AG04450 (cell line): ENCODE measurements at regions not wholly inside any gene's neighbourhood (a gene's known extent, or its start where the extent isn't known, plus 50 kb on each side); places are given as distances from the start of the nearest gene placed in this dataset.

ENCODE experiments used
- CTCF ChIA-PET: fragments of 300-600, 350-600 bp; formaldehyde crosslinking; extraction: SDS; loops from one replicate; lab custom pipeline; 2022; ENCODE audit warnings: antibody characterized with exemption, inconsistent platforms; lab: Charles Lee
- POLR2A ChIA-PET: fragments of 350-600 bp; formaldehyde crosslinking; extraction: SDS; loops from one replicate; lab custom pipeline; 2021; ENCODE audit warnings: antibody characterized with exemption, inconsistent platforms; lab: Yijun Ruan, JAX
- DNase-seq: peaks from one replicate; pipeline ENCODE4 v3.0.0-alpha.2; 2011; ENCODE audit warnings: low read depth, low spot score
- H3K27ac ChIP-seq: one replicate; pipeline ENCODE4 v1.5.1; 2012; ENCODE audit warnings: low read depth, low read length, control low read depth
- H3K27me3 ChIP-seq: one replicate; pipeline ENCODE4 v1.6.0; 2012; ENCODE audit warnings: low read length; ENCODE audit not compliant: control insufficient read depth, insufficient read depth
- H3K4me3 ChIP-seq: 2 replicates; pipeline ENCODE4 v1.5.1; 2011; ENCODE audit warnings: mild to moderate bottlenecking, low read depth, low read length, control low read depth
- H3K9me3 ChIP-seq: 2 replicates; pipeline ENCODE4 v1.5.1; 2012; ENCODE audit warnings: low read length; ENCODE audit not compliant: control insufficient read depth, insufficient read depth
- CTCF ChIP-seq: IDR thresholded peaks from 2 replicates; pipeline ENCODE4 v1.5.1; 2011; ENCODE audit warnings: low read depth, low read length, control low read depth, inconsistent platforms

GRCh38 chr9:109971226-109971625, 191.2 kb downstream of the PALM2AKAP2 start:
- no peak overlapping the region for H3K27ac ChIP-seq
- no peaks in the 10 kb centered on the region for H3K9me3 ChIP-seq
- no peak for DNase-seq
- H3K27me3 ChIP-seq: no peaks in the 10 kb centered on the region
- TF ChIP-seq CTCF: no peak
- ChIA-PET CTCF (no interaction called here), POLR2A (no interaction called here)
- H3K4me3 ChIP-seq: no peak overlapping the region

DNA sequence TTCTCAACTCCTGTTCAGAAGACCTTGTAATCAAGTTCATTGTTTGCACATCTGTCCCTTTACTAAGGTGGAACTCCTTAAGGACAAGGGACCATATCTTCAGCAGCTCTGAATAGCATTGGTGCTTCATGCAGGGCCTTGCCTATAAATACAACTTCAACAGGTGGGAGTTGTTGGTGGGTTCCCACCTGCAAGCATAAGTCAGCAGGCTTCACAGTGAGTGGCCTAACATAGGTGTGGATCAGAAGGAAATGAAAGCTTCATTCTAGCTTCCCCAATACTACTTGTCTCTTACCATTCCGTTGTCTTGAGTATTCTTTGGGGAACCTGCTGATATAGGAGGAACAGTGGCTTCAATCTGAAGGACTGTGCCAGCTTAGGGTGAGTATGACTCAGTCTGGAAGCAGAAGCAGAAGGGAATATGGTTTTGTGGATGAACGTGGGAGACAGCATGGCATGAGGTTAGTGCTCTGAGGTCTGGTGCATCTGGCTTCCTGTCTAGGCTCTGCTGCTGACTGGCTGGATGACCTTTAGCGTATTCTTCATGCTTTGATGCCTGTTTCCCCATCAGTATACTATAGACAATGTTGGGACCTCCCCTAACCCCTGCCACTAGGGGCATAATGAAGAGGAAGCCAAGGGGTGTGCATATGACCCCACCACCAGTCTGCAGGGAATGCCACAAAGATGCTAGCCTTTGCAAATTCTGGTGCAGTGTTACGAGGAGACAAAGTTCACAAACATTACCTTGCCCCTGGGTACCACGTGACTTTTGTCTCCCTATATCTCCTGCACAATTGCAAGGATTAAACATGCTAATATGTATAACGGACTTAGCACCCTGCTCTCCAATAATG, 192.3 kb downstream of the PALM2AKAP2 start:
- Histone ChIP-seq H3K27me3 (no peaks in the 10 kb centered on the region), H3K9me3 (no peaks in the 10 kb centered on the region), H3K27ac (no peak overlapping the region), H3K4me3 (no peak overlapping the region)
- CTCF ChIA-PET: no interaction called here
- no peak for TF ChIP-seq CTCF
- DNase-seq: no peak
- POLR2A ChIA-PET: no interaction called here

GRCh38 chr9:109973336-109973735, 193.3 kb downstream of the PALM2AKAP2 start:
- Histone ChIP-seq H3K4me3 (no peak overlapping the region), H3K27ac (no peak overlapping the region), H3K27me3 (no peaks in the 10 kb centered on the region), H3K9me3 (no peaks in the 10 kb centered on the region)
- ChIA-PET POLR2A (no interaction called here), CTCF (no interaction called here)
- no peak for TF ChIP-seq CTCF
- DNase-seq: no peak

DNA sequence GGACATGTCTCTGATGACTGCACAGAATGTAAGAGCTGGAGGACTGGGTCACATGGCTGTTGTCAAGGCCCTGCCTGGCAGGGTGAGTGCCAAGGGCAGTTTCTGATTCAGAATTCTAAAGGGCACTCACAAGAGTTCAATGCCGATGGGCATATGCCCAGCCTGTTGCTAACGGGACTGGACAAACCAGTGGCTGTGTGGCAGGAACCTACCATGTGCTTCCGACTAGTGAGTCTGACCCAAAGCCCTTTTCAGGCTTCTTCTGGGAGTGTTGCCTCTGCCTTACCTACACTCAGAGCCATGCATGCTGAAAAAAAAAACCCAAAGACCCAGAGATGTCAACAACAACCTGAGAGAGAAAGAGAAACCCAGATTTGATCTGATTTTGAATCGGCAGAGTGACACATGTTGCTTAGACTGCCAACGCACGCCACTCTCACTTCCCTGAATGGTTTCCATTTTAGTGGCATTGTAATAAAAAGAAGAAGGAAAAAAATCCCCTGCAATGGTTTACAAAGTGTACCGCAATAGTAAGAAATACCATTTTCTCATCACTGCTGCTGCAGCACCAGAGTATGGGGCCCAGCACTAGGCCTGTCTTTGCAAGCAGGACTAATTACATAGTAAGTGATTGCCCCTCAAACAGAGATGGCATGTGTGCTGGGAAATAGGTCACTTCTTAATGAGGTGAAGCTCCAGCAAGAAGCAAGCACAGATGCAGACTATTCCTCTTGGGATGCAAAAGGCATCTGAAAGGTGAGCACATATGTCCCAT, 194.3 kb downstream of the PALM2AKAP2 start:
- Histone ChIP-seq H3K27me3 (no peaks in the 10 kb centered on the region), H3K4me3 (no peak overlapping the region), H3K27ac (no peak overlapping the region), H3K9me3 (no peaks in the 10 kb centered on the region)
- POLR2A ChIA-PET: no interaction called here
- CTCF ChIA-PET: no interaction called here
- no peak for TF ChIP-seq CTCF
- DNase-seq: no peak

- H3K27ac ChIP-seq: no peak overlapping the region
- ChIA-PET POLR2A (interaction anchor here (1.1 kb wide), 1 partner anchor 12 kb away, joined by 5 read pairs; no protein-coding TSS in a partner anchor), CTCF (no interaction called here)
- H3K4me3 ChIP-seq: no peak overlapping the region
- no peaks in the 10 kb centered on the region for H3K27me3 ChIP-seq
- no peaks in the 10 kb centered on the region for H3K9me3 ChIP-seq
- no peak for TF ChIP-seq CTCF
- no peak for DNase-seq
Observed at GRCh38 chr9:109974918-109975276, 194.9 kb downstream of the PALM2AKAP2 start.
